Thoracic aorta (tissue), 2 donors: ENCODE measurements at regions not wholly inside any gene's neighbourhood (a gene's known extent, or its start where the extent isn't known, plus 50 kb on each side); places are given as distances from the start of the nearest gene placed in this dataset.

ENCODE experiments used
- ATAC-seq: fragments of 150-250 bp; one replicate; pipeline ENCODE4 v1.8.0; 2017; ENCODE audit warnings: low read depth; ENCODE audit not compliant: insufficient number of reproducible peaks, low FRiP score
- DNase-seq: peaks from one replicate; pipeline ENCODE4 v3.0.0-alpha.2; 2020; ENCODE audit warnings: low spot score
- H3K27ac ChIP-seq, 2 donors: fragments of 200-600 bp; sonication (generic); 1 replicate in 1 of 2; 2 replicates in 1 of 2; pipeline ENCODE4 v1.5.1; 2016; ENCODE audit warnings: mild to moderate bottlenecking in 2 of 2, moderate library complexity in 2 of 2
- H3K27me3 ChIP-seq: fragments of 200-600 bp; sonication (generic); replicated peaks from 2 replicates; pipeline ENCODE4 v1.6.0; 2016; ENCODE audit warnings: mild to moderate bottlenecking; ENCODE audit not compliant: insufficient read depth
- H3K36me3 ChIP-seq: fragments of 200-600 bp; sonication (generic); one replicate; pipeline ENCODE4 v1.5.1; 2016
- H3K4me1 ChIP-seq, 2 donors: fragments of 200-600 bp; sonication (generic); 1 replicate in 1 of 2; 2 replicates in 1 of 2; pipeline versions ENCODE4 v1.5.1 to v1.6.0; 2016; ENCODE audit warnings: low read depth in 2 of 2, mild to moderate bottlenecking in 1 of 2; ENCODE audit not compliant: control insufficient read depth in 1 of 2
- H3K4me3 ChIP-seq: fragments of 200-600 bp; sonication (generic); 2 replicates; pipeline ENCODE4 v1.5.1; 2016; ENCODE audit warnings: mild to moderate bottlenecking
- H3K9me3 ChIP-seq: fragments of 200-600 bp; sonication (generic); 2 replicates; pipeline ENCODE4 v1.5.1; 2016
- CTCF ChIP-seq: fragments of 200-600 bp; sonication (generic); IDR thresholded peaks from one replicate; pipeline ENCODE4 v1.5.1; 2019; ENCODE audit warnings: antibody characterized with exemption

DNA sequence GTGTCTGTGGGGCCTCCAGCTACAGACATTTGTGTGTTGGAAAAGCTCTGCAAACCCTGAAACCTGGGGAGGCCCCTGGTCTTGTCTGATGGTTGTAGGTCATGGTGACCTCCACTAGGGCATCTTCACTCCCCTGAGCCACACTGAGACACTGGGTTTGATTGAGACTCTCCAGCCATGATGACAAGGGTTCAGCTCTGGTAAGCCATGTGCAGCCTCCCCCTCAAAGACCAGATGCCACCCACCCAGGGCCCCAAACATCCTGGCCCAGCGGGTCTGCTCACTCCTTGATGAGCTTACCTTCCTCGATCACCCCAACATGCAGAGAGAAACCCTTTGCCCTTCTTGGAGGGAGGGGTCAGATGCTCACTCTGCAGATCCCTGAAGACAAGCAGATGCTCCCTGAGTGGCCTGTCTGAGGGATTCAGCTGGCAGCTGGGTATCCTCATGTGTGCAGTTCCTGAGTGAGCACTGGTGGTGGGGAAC lies 101.6 kb downstream of the METRNL start:
- ATAC-seq (no peak), DNase-seq (no peak)
- no peak for TF ChIP-seq CTCF
- H3K9me3 ChIP-seq = no peaks in the 10 kb centered on the region
- no peak overlapping the region for H3K27ac ChIP-seq
- H3K36me3 ChIP-seq = no peaks in the 10 kb centered on the region
- H3K4me3 ChIP-seq = no peak overlapping the region
- H3K4me1 ChIP-seq = peaks cover 6 to 35% of the 10 kb centered on the region in 2 donors
- H3K27me3 ChIP-seq = no peaks in the 10 kb centered on the region

GRCh38 chr17:83181991-83182619 lies 102.7 kb downstream of the METRNL start:
- Histone ChIP-seq H3K36me3 (no peaks in the 10 kb centered on the region), H3K9me3 (no peaks in the 10 kb centered on the region), H3K27ac (no peak overlapping the region), H3K4me3 (no peak overlapping the region), H3K4me1 (peaks cover 6 to 35% of the 10 kb centered on the region in 2 donors), H3K27me3 (no peaks in the 10 kb centered on the region)
- DNase-seq = no peak
- TF ChIP-seq CTCF = no peak
- ATAC-seq = no peak

- no peaks in the 10 kb centered on the region for H3K9me3 ChIP-seq
- no peak for DNase-seq
- no peak overlapping the region for H3K4me3 ChIP-seq
- H3K27ac ChIP-seq = no peak overlapping the region
- H3K4me1 ChIP-seq = peaks cover 6 to 35% of the 10 kb centered on the region in 2 donors
- no peaks in the 10 kb centered on the region for H3K27me3 ChIP-seq
- ATAC-seq = no peak
- no peak for TF ChIP-seq CTCF
- H3K36me3 ChIP-seq = no peaks in the 10 kb centered on the region
Observed at GRCh38 chr17:83182620-83183101, 103.3 kb downstream of the METRNL start.

- H3K27ac ChIP-seq = no peak overlapping the region
- H3K27me3 ChIP-seq = no peaks in the 10 kb centered on the region
- no peak overlapping the region for H3K4me3 ChIP-seq
- H3K9me3 ChIP-seq = no peaks in the 10 kb centered on the region
- DNase-seq (no peak), ATAC-seq (no peak)
- TF ChIP-seq CTCF = no peak
- no peaks in the 10 kb centered on the region for H3K36me3 ChIP-seq
- peaks cover 6 to 34% of the 10 kb centered on the region in 2 donors for H3K4me1 ChIP-seq
Observed at GRCh38 chr17:83183145-83183948, 103.9 kb downstream of the METRNL start.

- H3K9me3 ChIP-seq = no peaks in the 10 kb centered on the region
- H3K27me3 ChIP-seq = no peaks in the 10 kb centered on the region
- TF ChIP-seq CTCF = no peak
- H3K4me3 ChIP-seq = no peak overlapping the region
- DNase-seq (no peak), ATAC-seq (no peak)
- peaks cover 7 to 27% of the 10 kb centered on the region in 2 donors for H3K4me1 ChIP-seq
- H3K36me3 ChIP-seq = no peaks in the 10 kb centered on the region
- no peak overlapping the region for H3K27ac ChIP-seq
Observed at GRCh38 chr17:83183951-83184506, 104.6 kb downstream of the METRNL start.
